22Rv1 (cell line): ENCODE measurements at regions not wholly inside any gene's neighbourhood (a gene's known extent, or its start where the extent isn't known, plus 50 kb on each side); places are given as distances from the start of the nearest gene placed in this dataset.

ENCODE experiments used
- H3K27ac ChIP-seq: fragments of 450-650 bp; 2 replicates; pipeline ENCODE4 v1.5.1; 2017
- ZFX ChIP-seq: fragments of 450-650 bp; IDR thresholded peaks from 2 replicates; pipeline ENCODE4 v1.6.1; 2017; ENCODE audit warnings: antibody characterized with exemption, borderline replicate concordance
- TF ChIP-seq, protein P1 (sequence below): fragments of 450-650 bp; IDR thresholded peaks from 2 replicates; pipeline ENCODE4 v1.5.1; 2017; ENCODE audit warnings: mild to moderate bottlenecking

- no peak overlapping the region for H3K27ac ChIP-seq
- TF ChIP-seq, protein P1, sequence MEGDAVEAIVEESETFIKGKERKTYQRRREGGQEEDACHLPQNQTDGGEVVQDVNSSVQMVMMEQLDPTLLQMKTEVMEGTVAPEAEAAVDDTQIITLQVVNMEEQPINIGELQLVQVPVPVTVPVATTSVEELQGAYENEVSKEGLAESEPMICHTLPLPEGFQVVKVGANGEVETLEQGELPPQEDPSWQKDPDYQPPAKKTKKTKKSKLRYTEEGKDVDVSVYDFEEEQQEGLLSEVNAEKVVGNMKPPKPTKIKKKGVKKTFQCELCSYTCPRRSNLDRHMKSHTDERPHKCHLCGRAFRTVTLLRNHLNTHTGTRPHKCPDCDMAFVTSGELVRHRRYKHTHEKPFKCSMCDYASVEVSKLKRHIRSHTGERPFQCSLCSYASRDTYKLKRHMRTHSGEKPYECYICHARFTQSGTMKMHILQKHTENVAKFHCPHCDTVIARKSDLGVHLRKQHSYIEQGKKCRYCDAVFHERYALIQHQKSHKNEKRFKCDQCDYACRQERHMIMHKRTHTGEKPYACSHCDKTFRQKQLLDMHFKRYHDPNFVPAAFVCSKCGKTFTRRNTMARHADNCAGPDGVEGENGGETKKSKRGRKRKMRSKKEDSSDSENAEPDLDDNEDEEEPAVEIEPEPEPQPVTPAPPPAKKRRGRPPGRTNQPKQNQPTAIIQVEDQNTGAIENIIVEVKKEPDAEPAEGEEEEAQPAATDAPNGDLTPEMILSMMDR = no peak
- TF ChIP-seq ZFX = no peak
These were observed 422.2 kb downstream of the KLF5 start for GRCh38 chr13:73480779-73481559.

DNA sequence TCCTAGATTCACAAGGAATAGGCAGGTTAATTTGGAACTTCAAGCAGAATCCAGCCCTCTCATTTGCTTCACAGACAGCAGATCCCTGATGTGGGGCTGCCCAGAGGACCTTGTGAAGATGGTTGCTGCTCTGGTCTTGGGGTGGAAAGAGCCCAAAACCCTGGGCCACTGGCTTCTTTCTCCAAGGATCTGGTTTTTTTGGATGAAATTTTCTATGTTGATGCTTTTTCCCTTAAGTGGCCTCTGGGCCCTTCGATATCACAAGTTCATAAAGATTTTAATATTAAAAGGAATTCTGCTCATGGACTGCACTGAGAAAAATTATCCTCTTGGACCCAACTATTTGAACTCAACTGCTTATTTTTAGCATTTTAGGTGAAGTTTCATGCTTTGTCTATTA, 421.1 kb downstream of the KLF5 start:
- no peak overlapping the region for H3K27ac ChIP-seq
- TF ChIP-seq, protein P1 = no peak
- no peak for TF ChIP-seq ZFX

GRCh38 chr13:73479351-73479750, 420.5 kb downstream of the KLF5 start:
- TF ChIP-seq ZFX = no peak
- TF ChIP-seq, protein P1 = no peak
- H3K27ac ChIP-seq = no peak overlapping the region

DNA sequence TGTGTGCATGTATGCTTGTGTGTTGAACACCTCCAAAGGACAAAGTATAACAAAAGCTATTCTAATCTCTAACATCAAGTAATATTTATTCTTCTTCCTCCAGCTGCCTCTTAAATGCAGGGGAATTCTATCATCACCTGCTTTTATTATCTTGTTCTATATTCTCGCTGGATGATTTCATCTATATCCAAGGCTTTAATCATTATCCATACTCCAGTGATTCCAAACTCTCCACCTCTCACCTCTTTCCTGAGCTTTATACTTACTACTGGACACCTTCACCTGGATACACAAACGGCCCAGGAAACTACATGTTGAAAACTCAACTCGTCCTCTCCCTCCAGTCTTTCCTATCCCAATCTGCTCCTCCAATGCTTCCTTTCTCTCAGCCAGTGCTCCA, 418.6 kb downstream of the KLF5 start:
- TF ChIP-seq, protein P1 = no peak
- TF ChIP-seq ZFX = no peak
- no peak overlapping the region for H3K27ac ChIP-seq

- H3K27ac ChIP-seq = no peak overlapping the region
- no peak for TF ChIP-seq ZFX
These were observed 414.2 kb downstream of the KLF5 start for GRCh38 chr13:73473016-73473415.

- H3K27ac ChIP-seq = no peak overlapping the region
- TF ChIP-seq ZFX = no peak
- TF ChIP-seq, protein P1 = no peak
These were observed 408.3 kb downstream of the KLF5 start for GRCh38 chr13:73467125-73467524.

DNA sequence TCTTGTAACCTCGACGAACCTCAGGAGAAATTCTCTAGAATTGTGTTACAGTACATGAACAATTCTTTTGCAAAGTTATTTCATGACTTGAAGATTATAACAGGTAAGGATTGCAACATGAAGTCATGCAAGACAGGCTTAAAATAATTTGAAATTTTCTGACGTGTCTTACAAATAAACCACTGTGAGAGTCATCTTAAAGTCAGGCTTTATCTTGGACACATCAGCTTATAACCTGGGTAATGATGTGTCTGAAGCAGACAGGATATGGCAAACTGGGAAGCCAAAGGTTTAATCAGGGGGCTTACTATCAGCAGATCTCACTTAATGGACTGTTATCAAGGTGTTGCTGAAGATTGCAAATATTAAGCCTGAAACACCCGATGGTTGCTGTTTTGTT, 407.8 kb downstream of the KLF5 start:
- H3K27ac ChIP-seq = no peak overlapping the region
- TF ChIP-seq, protein P1 = no peak
- TF ChIP-seq ZFX = no peak

DNA sequence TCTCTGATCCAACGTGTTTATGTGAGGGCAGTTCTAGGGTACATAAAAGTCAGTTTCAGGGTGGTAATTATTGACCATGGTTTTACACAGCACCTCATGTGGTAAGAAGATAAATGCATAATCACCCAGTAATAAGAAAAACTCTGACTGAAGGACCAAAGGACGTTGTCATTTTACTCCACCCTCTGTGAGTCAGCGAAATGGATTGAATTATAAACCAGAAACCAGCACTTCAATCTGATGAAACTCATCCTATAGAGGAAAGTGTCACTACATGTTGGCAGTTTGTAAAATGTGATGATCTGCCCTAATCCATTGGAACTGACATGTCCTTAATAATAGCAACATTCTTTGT, 406.8 kb downstream of the KLF5 start:
- H3K27ac ChIP-seq = no peak overlapping the region

More for the DNA sequence above, 406.8 kb downstream of the KLF5 start:
- TF ChIP-seq, protein P1 = no peak
- no peak for TF ChIP-seq ZFX
